Stimulated activated CD8-positive, alpha-beta memory T cell treated with anti-CD3 and anti-CD28 coated beads, Interleukin-15, amount 100 ng/mL, for 4 hours (primary cell): ENCODE measurements at regions not wholly inside any gene's neighbourhood (a gene's known extent, or its start where the extent isn't known, plus 50 kb on each side); places are given as distances from the start of the nearest gene placed in this dataset.
"Not testable (repeated sequence)": the region's sequence is repeated elsewhere in the genome, so short reads cannot be mapped to it uniquely, and the experiment has no call there.

Source experiments
- DNase-seq, 2 donors: peaks; one replicate each; pipeline ENCODE4 v3.0.0-alpha.2; 2020; ENCODE audit warnings: low read depth in 2 of 2

- DNase-seq = no peak
Observed at GRCh38 chr5:135279328-135279727, 119.7 kb downstream of the MACROH2A1 start.

GRCh38 chr5:135276151-135276550 lies 122.9 kb downstream of the MACROH2A1 start:
- no peak for DNase-seq

GRCh38 chr5:135273212-135273611 lies 125.8 kb downstream of the MACROH2A1 start:
- DNase-seq = no peak

GRCh38 chr5:135272311-135272805 lies 126.7 kb downstream of the MACROH2A1 start:
- no peak for DNase-seq

- DNase-seq = no peak
Observed at GRCh38 chr5:135271533-135272310, 127.3 kb downstream of the MACROH2A1 start.

GRCh38 chr5:135269931-135270421 lies 129.1 kb downstream of the MACROH2A1 start:
- DNase-seq = no peak

GRCh38 chr5:135269199-135269598 lies 129.8 kb downstream of the MACROH2A1 start:
- DNase-seq = no peak

GRCh38 chr5:135266975-135267374 lies 132.1 kb downstream of the MACROH2A1 start:
- DNase-seq = no peak

- no peak for DNase-seq
Observed at GRCh38 chr5:135266303-135266635, 132.8 kb downstream of the MACROH2A1 start.

GRCh38 chr5:135265497-135266302 lies 133.3 kb downstream of the MACROH2A1 start:
- no peak for DNase-seq

GRCh38 chr5:135264451-135265440 lies 134.3 kb downstream of the MACROH2A1 start:
- no peak for DNase-seq

GRCh38 chr5:135263022-135263668 lies 135.9 kb downstream of the MACROH2A1 start:
- DNase-seq = no peak

- DNase-seq = no peak
Observed at GRCh38 chr5:135262364-135262763, 136.7 kb downstream of the MACROH2A1 start.

- not testable (repeated sequence) for DNase-seq
Observed at GRCh38 chr5:135260108-135260507, 138.9 kb downstream of the MACROH2A1 start.

GRCh38 chr5:135255461-135256178 lies 143.4 kb downstream of the MACROH2A1 start:
- no peak for DNase-seq

GRCh38 chr5:135254183-135254582 lies 144.8 kb downstream of the MACROH2A1 start:
- DNase-seq = no peak

- no peak for DNase-seq
Observed at GRCh38 chr5:135253601-135254178, 145.3 kb downstream of the MACROH2A1 start.

- DNase-seq = no peak
Observed at GRCh38 chr5:135251093-135251492, 147.9 kb downstream of the MACROH2A1 start.

- no peak for DNase-seq
Observed at GRCh38 chr5:135250671-135251070, 148.4 kb downstream of the MACROH2A1 start.

GRCh38 chr5:135249658-135250057 lies 149.4 kb downstream of the MACROH2A1 start:
- no peak for DNase-seq
